ENCODE measurements at regions not wholly inside any gene's neighbourhood (a gene's known extent, or its start where the extent isn't known, plus 50 kb on each side); places are given as distances from the start of the nearest gene placed in this dataset.

- DNase-seq (ENCODE audit: low read depth, low spot score) (peak; percentile 93), FAIRE-seq (no peak), ATAC-seq (peak; percentile 95)
- WGBS (ENCODE audit: insufficient coverage, insufficient replicate concordance, low lambda C conversion rate, missing lambda C conversion rate): 9% methylated on average over 8 of the region's 8 CpGs
- no peak overlapping the region for H3K9ac ChIP-seq (ENCODE audit: control insufficient read depth, insufficient read depth, low read length)
- H4K20me1 ChIP-seq (ENCODE audit: control insufficient read depth, insufficient read depth): no peaks in the 10 kb centered on the region
- POLR2A ChIA-PET: interaction anchor here (1.1 to 1.4 kb wide), 5 partner anchors 10 to 81 kb away, joined by 3 to 8 read pairs (median 3); no protein-coding TSS in a partner anchor
- in situ Hi-C loops (cut with MboI): no loop called here
- SMC1A ChIA-PET (ENCODE audit: uncharacterized antibody, unreplicated experiment): interaction anchor here (0.6 to 10.3 kb wide), 22 partner anchors 11 to 512 kb away, joined by 3 to 104 read pairs (median 4); no protein-coding TSS in a partner anchor
- no peaks in the 10 kb centered on the region for H3K27me3 ChIP-seq (replicated peaks in 1 of 2; ENCODE audit: control insufficient read depth in 2 of 2, insufficient read depth in 2 of 2, low read length in 1 of 2)
- H3K4me1 ChIP-seq (ENCODE audit: control insufficient read depth, insufficient read depth, low read length): peaks cover 16% of the 10 kb centered on the region
- H3K4me2 ChIP-seq (ENCODE audit: control insufficient read depth, insufficient read depth): peak overlapping the region; percentile 31
- RAD21 ChIA-PET (ENCODE audit: unreplicated experiment): interaction anchor here (0.6 to 3.5 kb wide), 23 partner anchors 10 to 511 kb away, joined by 3 to 25 read pairs (median 4); no protein-coding TSS in a partner anchor
- H3K79me2 ChIP-seq (ENCODE audit: control insufficient read depth, insufficient read depth, low read length): no peaks in the 10 kb centered on the region
- intact Hi-C loops (cut with micrococcal nuclease; ENCODE audit: unreplicated experiment): loop anchor here (1.0 to 5.0 kb wide), 5 partner anchors 29 to 413 kb away; no protein-coding TSS in a partner anchor
- CTCF ChIA-PET: interaction anchor here (0.6 to 1.5 kb wide), 8 partner anchors 10 to 313 kb away, joined by 3 to 6 read pairs (median 4); no protein-coding TSS in a partner anchor
- H3K36me3 ChIP-seq (ENCODE audit: control insufficient read depth in 2 of 2, insufficient read depth in 2 of 2, low read length in 1 of 2): no peaks in the 10 kb centered on the region
- peaks cover 17% of the 10 kb centered on the region for H3K9me3 ChIP-seq (replicated peaks; ENCODE audit: control insufficient read depth, insufficient read depth, low read length)
- no peak overlapping the region; the same call in 1 of the 2 replicates for H3K4me3 ChIP-seq
- peak overlapping the region; percentile 70 for H3K27ac ChIP-seq (ENCODE audit: control insufficient read depth, insufficient read depth)
- peak overlapping the region; percentile 6; the same call in 1 of the 2 replicates for H2AFZ ChIP-seq (ENCODE audit: control insufficient read depth, low read depth, low read length)
- no TSS peak for BruUV-seq (replicated peaks)
- TF ChIP-seq E2F4 (IDR thresholded peaks at IDR 0.05; ENCODE audit: low read depth, low read length) (no peak), NFYB (IDR thresholded peaks at IDR 0.05; ENCODE audit: insufficient read depth, low read depth, low read length) (no peak), NR2F1 (conservative IDR thresholded peaks at IDR 0.05) (peak; percentile 90), GATAD2B (conservative IDR thresholded peaks at IDR 0.05; ENCODE audit: low read depth) (peak; percentile 44; the same call in 1 of the 2 replicates), RCOR1 (conservative IDR thresholded peaks at IDR 0.05; ENCODE audit: low read depth, low read length) (peak; percentile 88), IRF5 (IDR thresholded peaks at IDR 0.05; ENCODE audit: borderline replicate concordance) (no peak), RFX5 (IDR thresholded peaks at IDR 0.05; ENCODE audit: low read depth, low read length) (no peak), EZH2 (IDR thresholded peaks at IDR 0.05; ENCODE audit: borderline replicate concordance, control insufficient read depth, low read depth, low read length) (no peak), PBX3 (IDR thresholded peaks at IDR 0.05; ENCODE audit: insufficient replicate concordance, low read depth, low read length) (peak; percentile 38), ZNF687 (IDR thresholded peaks at IDR 0.05) (peak; percentile 54; the same call in 1 of the 2 replicates), CREB1 (IDR thresholded peaks at IDR 0.05; ENCODE audit: low read depth) (peak; percentile 83), CEBPB (IDR thresholded peaks at IDR 0.05; ENCODE audit: borderline replicate concordance in 1 of 2, low read depth in 2 of 2, low read length in 2 of 2) (peak in 1 of 2 experiments; percentile 93; a peak in 1 of 4 replicates), CREM (IDR thresholded peaks at IDR 0.05; ENCODE audit: low read depth) (peak; percentile 96), BHLHE40 (IDR thresholded peaks at IDR 0.05; ENCODE audit: borderline replicate concordance in 1 of 2, low read depth in 2 of 2, low read length in 1 of 2) (peak; percentile 66 to 75; a peak in 3 of 4 replicates)
These were observed 268.4 kb downstream of the ETS1 start for GRCh38 chr11:128318856-128319474.

Measured in GM12878 (cell line).